ENCODE measurements at regions not wholly inside any gene's neighbourhood (a gene's known extent, or its start where the extent isn't known, plus 50 kb on each side); places are given as distances from the start of the nearest gene placed in this dataset.
"Not testable (repeated sequence)": the region's sequence is repeated elsewhere in the genome, so short reads cannot be mapped to it uniquely, and the experiment has no call there.

DNA sequence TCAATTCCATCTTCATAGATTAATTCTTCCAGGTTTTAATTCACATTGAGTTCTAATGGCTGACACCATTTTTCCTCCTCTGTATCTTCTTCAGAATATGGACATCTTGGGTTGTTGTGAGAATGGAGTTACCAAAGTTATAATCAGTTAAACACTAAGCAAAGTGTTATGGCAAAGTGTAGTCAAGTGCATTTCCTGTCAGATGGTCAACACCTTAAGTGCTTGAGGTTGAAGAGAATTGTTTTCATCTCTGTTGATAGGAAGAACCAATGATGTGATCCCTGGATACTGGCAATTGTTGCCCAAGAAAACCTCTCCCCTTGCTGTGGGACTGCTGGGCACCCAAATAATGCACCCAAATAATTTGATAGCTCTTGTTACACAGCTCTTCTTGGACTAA is 102.6 kb upstream of the SATB1 start:
- TF ChIP-seq, protein P1, sequence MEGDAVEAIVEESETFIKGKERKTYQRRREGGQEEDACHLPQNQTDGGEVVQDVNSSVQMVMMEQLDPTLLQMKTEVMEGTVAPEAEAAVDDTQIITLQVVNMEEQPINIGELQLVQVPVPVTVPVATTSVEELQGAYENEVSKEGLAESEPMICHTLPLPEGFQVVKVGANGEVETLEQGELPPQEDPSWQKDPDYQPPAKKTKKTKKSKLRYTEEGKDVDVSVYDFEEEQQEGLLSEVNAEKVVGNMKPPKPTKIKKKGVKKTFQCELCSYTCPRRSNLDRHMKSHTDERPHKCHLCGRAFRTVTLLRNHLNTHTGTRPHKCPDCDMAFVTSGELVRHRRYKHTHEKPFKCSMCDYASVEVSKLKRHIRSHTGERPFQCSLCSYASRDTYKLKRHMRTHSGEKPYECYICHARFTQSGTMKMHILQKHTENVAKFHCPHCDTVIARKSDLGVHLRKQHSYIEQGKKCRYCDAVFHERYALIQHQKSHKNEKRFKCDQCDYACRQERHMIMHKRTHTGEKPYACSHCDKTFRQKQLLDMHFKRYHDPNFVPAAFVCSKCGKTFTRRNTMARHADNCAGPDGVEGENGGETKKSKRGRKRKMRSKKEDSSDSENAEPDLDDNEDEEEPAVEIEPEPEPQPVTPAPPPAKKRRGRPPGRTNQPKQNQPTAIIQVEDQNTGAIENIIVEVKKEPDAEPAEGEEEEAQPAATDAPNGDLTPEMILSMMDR (IDR thresholded peaks at IDR 0.05; ENCODE audit: unreplicated experiment) = no peak
- H3K27ac Mint-ChIP-seq (ENCODE audit: low read depth, unreplicated experiment) = no peak overlapping the region
- no peak overlapping the region for H3K4me3 Mint-ChIP-seq (ENCODE audit: unreplicated experiment)
- POLR2A ChIA-PET = interaction anchor here (0.6 kb wide), 1 partner anchor 1834 kb away, joined by 3 read pairs; no protein-coding TSS in a partner anchor
- H3K9me3 Mint-ChIP-seq (ENCODE audit: unreplicated experiment) = no peaks in the 10 kb centered on the region
- peaks cover 12% of the 10 kb centered on the region for H3K27me3 Mint-ChIP-seq (ENCODE audit: insufficient read depth, unreplicated experiment)
- H3K4me1 Mint-ChIP-seq (ENCODE audit: insufficient read depth, unreplicated experiment) = no peaks in the 10 kb centered on the region
- DNase-seq (ENCODE audit: unreplicated experiment) = no peak
- CTCF ChIA-PET = interaction anchor here (3.2 kb wide), 1 partner anchor 32 kb away, joined by 10 read pairs; no protein-coding TSS in a partner anchor
- H3K36me3 Mint-ChIP-seq (ENCODE audit: insufficient read depth, unreplicated experiment) = no peaks in the 10 kb centered on the region
- BruUV-seq (replicated peaks) = no TSS peak
- intact Hi-C loops (cut with micrococcal nuclease) = no loop called here

- intact Hi-C loops (cut with micrococcal nuclease) = no loop called here
- no TSS peak for BruUV-seq (replicated peaks)
- Mint-ChIP-seq H3K4me3 (ENCODE audit: unreplicated experiment) (no peak overlapping the region), H3K4me1 (ENCODE audit: insufficient read depth, unreplicated experiment) (no peaks in the 10 kb centered on the region), H3K9me3 (ENCODE audit: unreplicated experiment) (no peaks in the 10 kb centered on the region), H3K36me3 (ENCODE audit: insufficient read depth, unreplicated experiment) (no peaks in the 10 kb centered on the region), H3K27ac (ENCODE audit: low read depth, unreplicated experiment) (no peak overlapping the region), H3K27me3 (ENCODE audit: insufficient read depth, unreplicated experiment) (peaks cover 12% of the 10 kb centered on the region)
- ChIA-PET POLR2A (no interaction called here), CTCF (interaction anchor here (0.6 kb wide), 1 partner anchor 587 kb away, joined by 5 read pairs; no protein-coding TSS in a partner anchor)
- no peak for DNase-seq (ENCODE audit: unreplicated experiment)
- TF ChIP-seq, protein P1 (IDR thresholded peaks at IDR 0.05; ENCODE audit: unreplicated experiment) = no peak
Observed at GRCh38 chr3:18526667-18527066, 101.5 kb upstream of the SATB1 start.

GRCh38 chr3:18516170-18516569 is 91.0 kb upstream of the SATB1 start:
- intact Hi-C loops (cut with micrococcal nuclease); H3K4me3 Mint-ChIP-seq (ENCODE audit: unreplicated experiment): not testable (repeated sequence)

DNA sequence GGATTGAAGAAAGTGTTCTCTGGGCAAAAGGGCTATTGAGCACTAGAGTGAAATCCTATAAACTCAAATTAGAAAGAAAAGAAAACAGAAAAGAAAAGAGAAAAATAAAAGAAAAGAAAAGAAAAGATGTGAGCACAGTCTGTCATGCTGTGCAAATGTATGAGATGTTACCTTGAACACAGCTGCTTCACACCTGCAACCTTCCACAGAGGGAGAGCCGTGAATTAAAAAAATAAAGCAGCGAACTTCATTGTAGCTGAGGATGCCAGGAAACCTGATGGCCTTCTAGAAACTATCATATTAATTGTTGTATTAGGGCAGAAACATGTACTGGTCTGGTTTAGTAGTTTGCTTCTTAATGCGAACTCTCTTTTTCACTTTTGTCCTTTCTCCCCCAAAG is 88.0 kb upstream of the SATB1 start:
- no peaks in the 10 kb centered on the region for H3K4me1 Mint-ChIP-seq (ENCODE audit: insufficient read depth, unreplicated experiment)
- no peak overlapping the region for H3K4me3 Mint-ChIP-seq (ENCODE audit: unreplicated experiment)
- no peak overlapping the region for H3K27ac Mint-ChIP-seq (ENCODE audit: low read depth, unreplicated experiment)
- no peaks in the 10 kb centered on the region for H3K27me3 Mint-ChIP-seq (ENCODE audit: insufficient read depth, unreplicated experiment)
- intact Hi-C loops (cut with micrococcal nuclease) = no loop called here
- POLR2A ChIA-PET = interaction anchor here (0.6 kb wide), 1 partner anchor 517 kb away, joined by 3 read pairs; no protein-coding TSS in a partner anchor
- H3K36me3 Mint-ChIP-seq (ENCODE audit: insufficient read depth, unreplicated experiment) = peaks cover 6% of the 10 kb centered on the region
- CTCF ChIA-PET = interaction anchor here (0.7 kb wide), 1 partner anchor 476 kb away, joined by 3 read pairs; no protein-coding TSS in a partner anchor
- TF ChIP-seq, protein P1 (IDR thresholded peaks at IDR 0.05; ENCODE audit: unreplicated experiment) = no peak
- peaks cover 5% of the 10 kb centered on the region for H3K9me3 Mint-ChIP-seq (ENCODE audit: unreplicated experiment)
- BruUV-seq (replicated peaks) = no TSS peak
- no peak for DNase-seq (ENCODE audit: unreplicated experiment)

More at GRCh38 chr3:18516170-18516569, 91.0 kb upstream of the SATB1 start:
- BruUV-seq (replicated peaks); H3K4me1 Mint-ChIP-seq (ENCODE audit: insufficient read depth, unreplicated experiment); H3K27ac Mint-ChIP-seq (ENCODE audit: low read depth, unreplicated experiment); POLR2A ChIA-PET; H3K27me3 Mint-ChIP-seq (ENCODE audit: insufficient read depth, unreplicated experiment); CTCF ChIA-PET; H3K9me3 Mint-ChIP-seq (ENCODE audit: unreplicated experiment); DNase-seq (ENCODE audit: unreplicated experiment); H3K36me3 Mint-ChIP-seq (ENCODE audit: insufficient read depth, unreplicated experiment): not testable (repeated sequence)

- POLR2A ChIA-PET = interaction anchor here (0.7 kb wide), 1 partner anchor 129 kb away, joined by 3 read pairs; no protein-coding TSS in a partner anchor
- Mint-ChIP-seq H3K27ac (ENCODE audit: low read depth, unreplicated experiment) (no peak overlapping the region), H3K4me1 (ENCODE audit: insufficient read depth, unreplicated experiment) (no peaks in the 10 kb centered on the region), H3K27me3 (ENCODE audit: insufficient read depth, unreplicated experiment) (no peaks in the 10 kb centered on the region), H3K4me3 (ENCODE audit: unreplicated experiment) (no peak overlapping the region), H3K9me3 (ENCODE audit: unreplicated experiment) (peaks cover 5% of the 10 kb centered on the region), H3K36me3 (ENCODE audit: insufficient read depth, unreplicated experiment) (peaks cover 6% of the 10 kb centered on the region)
- TF ChIP-seq, protein P1 (IDR thresholded peaks at IDR 0.05; ENCODE audit: unreplicated experiment) = no peak
- CTCF ChIA-PET = interaction anchor here (0.7 kb wide), 1 partner anchor 51 kb away, joined by 3 read pairs; no protein-coding TSS in a partner anchor
- intact Hi-C loops (cut with micrococcal nuclease) = no loop called here
- DNase-seq (ENCODE audit: unreplicated experiment) = no peak
- BruUV-seq (replicated peaks) = no TSS peak
Observed at GRCh38 chr3:18512007-18512406, 86.9 kb upstream of the SATB1 start.
